ENCODE measurements at regions not wholly inside any gene's neighbourhood (a gene's known extent, or its start where the extent isn't known, plus 50 kb on each side); places are given as distances from the start of the nearest gene placed in this dataset.
"Not testable (repeated sequence)": the region's sequence is repeated elsewhere in the genome, so short reads cannot be mapped to it uniquely, and the experiment has no call there.

DNA sequence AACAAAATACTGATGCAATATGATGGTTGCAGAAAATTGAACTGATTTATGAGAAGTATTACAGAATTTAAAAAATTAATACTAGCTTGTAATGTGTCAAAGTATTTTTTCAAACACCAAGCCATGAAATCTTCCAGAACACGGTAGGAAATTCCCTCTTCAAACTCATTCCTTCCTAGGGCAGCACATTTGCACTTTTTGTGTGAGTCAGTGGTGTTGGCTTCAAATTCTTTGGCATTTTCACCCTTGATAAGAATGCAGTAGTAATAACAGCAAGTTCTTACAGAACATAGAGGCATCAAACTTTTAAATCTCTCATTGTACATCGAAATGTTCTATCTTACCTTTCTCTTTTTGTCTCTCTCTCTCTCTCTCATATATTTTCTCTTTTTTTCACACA lies 191.8 kb downstream of the CGGBP1 start:
- no peak for DNase-seq

DNA sequence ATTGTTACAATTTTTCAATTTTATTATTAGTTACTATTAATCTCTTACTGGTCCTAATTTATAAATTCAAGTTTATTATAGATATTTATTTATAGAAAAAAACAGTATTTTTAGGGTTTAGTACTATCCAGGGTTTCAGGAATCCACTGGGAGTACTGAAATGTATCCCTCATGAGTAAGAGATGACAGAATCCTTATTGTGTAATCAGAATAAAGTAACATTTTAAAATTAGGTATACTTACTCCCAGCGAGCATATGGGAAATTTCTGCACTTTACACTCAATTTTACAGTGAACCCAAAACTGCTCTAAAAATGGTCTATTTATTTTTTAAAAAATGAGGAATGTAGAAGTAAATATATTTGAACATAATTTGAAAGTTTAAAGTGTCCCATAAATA lies 202.7 kb downstream of the CGGBP1 start:
- DNase-seq = no peak

DNA sequence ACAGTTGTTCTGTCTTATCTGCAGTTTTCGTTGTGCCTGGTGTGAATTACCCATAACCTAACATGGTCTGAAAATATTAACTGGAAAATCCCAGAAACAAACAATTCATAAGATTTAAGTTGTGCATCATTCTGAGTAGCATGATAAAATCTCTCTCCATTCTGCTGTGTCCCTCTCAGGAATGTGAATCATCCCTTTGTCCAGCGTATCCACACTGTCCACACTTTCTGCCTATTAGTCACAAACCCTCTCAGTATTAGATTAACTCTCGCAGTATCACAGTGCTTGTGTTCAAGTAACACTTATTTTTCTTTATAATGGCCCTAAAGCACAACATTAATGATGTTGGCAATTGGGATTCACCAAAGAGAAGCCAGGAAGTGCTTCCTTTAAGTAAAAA lies 203.2 kb downstream of the CGGBP1 start:
- no peak for DNase-seq

DNA sequence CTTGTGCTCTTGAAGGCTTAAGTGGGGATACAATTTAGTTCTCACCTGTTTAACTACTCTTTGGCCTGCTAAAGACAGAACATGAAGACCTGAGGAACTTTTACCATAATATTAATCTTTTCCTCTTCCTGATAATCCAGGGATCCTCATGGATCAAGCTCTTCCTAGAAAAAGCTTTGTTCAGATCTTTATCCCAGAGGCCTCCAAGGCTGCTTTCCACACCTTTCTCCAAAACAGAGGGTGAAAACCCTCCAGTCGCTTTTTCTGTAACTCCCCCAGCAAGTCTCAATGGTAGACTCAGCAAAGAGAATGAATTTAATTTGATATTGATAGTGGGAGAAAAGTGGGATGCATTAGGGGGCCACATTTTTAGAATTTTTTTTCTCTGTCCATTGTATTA lies 203.6 kb downstream of the CGGBP1 start:
- no peak for DNase-seq

DNA sequence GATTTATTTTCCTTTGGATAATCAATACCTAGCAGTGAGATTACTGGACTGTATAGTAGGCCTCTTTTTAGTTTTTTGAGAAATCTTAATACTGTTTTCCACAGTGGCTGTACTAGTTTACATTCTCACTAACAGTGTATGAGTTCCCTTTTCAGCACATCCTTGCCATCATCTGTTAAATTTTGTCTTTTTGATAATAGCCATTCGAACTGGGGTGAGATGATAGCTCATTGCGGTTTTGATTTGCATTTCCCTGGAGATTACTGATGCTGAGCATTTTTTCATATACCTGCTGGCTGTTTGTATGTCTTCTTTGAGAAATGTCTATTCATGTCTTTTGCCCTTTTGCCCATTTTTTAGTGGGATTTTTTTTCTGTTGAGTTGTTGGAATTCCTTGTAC lies 210.8 kb downstream of the CGGBP1 start:
- DNase-seq = no peak

DNA sequence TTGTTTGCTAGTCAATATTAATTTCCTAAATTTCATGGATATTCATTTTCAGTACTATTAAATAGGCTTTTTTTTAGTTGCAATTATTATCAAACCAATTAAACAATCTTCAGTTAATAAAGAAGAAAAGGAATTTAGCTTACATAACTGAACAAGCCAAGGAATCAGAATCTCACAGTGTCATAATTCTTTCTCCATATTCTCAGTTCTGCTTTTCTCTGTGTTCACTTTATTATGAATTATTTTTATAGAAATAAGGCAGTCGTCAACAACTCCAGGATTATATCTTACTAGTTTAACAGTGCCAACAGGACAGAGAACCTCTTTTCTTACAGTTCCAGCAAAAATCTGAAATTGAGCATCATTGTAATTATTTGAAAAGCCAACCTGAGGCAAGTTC lies 221.7 kb downstream of the CGGBP1 start:
- no peak for DNase-seq

DNA sequence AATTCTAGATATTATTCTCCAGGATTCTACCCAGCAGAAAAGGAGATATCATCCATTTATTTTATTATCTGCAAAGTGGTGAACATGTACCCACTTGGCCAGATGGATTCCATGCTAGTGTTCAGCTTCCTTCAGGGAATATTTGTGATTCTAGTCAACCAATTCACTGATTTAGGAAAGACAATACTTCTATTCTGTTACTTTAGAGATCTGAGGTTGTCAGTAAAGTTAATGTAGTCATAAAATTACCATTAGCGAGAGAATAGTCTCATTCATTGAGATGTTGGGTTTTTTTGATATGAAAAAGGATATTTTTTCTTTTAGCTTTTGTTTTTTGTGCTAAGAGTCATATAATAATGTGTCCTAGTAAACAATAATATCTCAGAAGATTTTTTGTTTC lies 222.8 kb downstream of the CGGBP1 start:
- DNase-seq = no peak

DNA sequence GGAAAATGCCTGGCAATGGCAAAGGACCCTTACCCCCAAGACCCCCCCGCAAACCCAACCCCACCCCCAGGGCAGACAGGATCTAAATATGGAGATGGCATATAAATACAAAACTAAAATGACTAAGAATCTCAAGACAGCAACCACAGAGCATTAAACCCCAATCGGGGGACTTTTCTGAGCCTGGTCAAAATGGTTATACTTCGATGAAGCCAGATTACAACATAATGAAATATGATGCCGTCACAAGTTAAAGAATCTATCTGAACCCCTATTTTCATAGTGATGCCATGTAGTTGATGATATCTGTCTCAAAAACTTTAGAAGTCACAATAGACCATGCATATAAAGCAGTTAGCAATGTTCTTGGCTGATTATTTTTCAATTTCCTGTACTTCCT lies 223.6 kb downstream of the CGGBP1 start:
- no peak for DNase-seq

DNA sequence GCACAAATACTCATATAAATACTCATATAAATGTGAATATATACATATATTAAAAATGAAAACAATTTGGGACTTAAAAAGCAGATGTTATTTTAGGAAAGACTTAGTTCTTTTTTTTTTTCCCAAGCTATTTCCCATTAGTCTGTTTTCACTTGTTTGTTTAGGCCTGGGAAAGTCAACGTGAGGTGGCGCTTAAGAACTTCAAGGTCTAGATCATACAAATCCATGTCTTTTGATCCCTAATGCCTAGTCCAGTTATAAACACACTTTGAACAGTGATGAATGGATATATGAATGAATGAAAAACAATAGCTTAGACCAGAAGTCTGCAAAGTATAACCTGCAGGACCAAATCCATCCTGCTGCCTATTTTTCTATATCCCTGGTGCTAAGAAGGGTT lies 224.5 kb downstream of the CGGBP1 start:
- no peak for DNase-seq

DNA sequence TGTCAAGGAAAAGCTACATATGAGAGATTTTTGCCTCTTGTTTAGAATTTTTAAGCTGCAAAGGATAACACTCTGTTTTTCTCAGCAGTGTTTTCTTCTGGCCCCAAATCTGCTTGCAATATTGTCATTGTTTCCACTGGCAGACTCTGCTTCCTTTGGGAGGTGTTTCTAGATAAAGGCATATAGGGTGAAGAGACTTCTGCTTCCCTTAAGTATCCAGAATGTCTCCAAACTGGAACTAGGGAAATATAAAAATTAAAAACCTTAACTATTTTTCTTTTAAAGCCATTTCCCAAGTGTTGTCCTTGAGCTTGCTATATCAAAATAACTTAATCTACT lies 225.8 kb downstream of the CGGBP1 start:
- no peak for DNase-seq

DNA sequence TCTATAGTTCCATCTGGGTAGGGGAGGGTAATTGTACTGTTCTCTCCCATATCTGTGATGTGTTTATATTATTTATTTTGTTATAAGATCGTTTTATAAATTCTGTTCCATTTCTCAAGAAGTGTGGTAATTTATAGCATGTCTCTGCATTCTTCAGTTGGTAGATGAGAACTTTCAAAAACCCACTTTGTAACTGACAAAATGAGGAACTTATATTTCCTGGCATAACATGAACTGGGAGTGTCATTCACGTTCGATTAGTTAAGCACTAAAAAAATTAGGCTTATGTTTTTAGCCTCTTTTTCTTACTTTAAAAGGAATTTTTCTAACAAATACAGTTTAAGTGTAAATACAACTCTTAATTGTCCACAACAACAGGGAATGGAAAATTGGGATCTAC lies 230.8 kb downstream of the CGGBP1 start:
- no peak for DNase-seq

DNA sequence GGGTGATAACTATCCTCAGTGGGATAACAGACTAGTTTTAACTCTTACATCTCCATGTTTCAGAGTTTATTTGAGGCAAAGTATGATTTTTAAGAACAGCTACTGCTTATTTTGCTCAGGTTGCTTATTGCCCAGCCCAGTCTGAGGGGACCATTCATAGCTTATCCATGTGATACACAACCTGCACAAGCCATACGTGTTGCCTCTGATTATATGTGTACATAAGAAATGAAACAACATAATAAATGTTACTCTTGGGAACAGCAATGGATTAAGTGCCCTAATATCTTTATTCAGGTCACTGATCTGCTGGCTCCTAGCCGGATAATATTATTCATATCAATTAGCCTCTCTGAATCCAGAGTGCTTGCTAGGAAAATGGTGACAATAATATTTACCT lies 236.2 kb downstream of the CGGBP1 start:
- no peak for DNase-seq

DNA sequence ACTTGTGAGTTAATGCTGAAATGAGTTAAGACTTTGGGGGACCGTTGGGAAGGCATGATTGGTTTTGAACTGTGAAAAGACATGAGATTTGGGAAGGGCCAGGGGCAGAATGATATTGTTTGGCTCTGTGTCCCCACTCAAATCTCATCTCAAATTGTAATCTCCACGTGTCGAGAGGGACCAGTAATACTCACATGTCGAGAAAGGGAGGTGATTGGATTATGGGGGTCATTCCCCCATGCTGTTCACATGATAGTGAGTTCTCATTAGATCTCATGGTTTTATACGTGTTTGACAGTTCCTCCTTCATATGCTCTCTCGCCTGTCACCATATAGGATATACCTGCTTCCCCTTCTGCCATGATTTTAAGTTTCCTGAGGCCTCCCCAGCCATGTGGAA lies 245.3 kb downstream of the CGGBP1 start:
- not testable (repeated sequence) for DNase-seq

DNA sequence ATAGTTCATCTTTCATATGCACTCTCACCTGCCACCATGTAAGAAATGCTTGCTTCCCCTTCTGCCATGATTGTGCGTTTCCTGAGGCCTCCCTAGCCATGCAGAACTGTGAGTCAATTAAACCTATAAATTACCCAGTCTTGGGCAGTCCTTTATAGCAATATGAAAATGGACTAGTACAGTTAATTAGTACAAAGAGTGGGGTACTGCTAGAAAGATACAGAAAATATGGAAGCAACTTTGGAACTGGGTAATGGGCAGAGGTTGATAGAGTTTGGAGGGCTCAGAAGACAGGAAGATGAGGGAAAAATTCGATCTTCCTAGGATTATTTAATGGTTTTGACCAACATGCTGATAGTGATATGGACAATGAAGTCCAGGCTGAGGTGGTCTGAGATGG lies 246.9 kb downstream of the CGGBP1 start:
- no peak for DNase-seq

DNA sequence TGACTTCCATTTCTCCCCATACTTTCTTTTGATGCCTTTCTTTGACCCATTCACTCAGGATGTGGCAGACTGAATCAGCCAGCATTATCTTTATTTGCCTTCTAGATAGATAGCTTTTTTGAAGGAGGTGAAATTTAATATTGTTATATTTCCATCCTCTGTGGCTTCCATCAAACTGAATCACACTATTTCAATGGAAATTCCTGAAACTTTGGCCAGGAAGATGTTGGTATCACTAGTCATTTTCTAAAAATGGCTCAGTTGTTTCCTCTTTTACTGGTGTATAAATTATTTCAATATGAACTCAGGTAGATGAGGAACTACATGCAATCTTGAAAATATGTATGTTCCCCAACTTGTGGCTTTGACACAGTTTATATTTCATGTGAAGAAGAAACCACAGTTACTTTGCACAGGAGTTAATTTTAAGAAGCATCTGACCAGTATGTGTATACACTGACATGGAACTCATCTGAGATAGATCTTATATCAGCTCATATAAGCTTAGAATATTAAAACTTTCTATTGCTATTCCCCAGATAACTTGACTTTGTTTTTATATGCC lies 248.3 kb downstream of the CGGBP1 start:
- no peak for DNase-seq

DNA sequence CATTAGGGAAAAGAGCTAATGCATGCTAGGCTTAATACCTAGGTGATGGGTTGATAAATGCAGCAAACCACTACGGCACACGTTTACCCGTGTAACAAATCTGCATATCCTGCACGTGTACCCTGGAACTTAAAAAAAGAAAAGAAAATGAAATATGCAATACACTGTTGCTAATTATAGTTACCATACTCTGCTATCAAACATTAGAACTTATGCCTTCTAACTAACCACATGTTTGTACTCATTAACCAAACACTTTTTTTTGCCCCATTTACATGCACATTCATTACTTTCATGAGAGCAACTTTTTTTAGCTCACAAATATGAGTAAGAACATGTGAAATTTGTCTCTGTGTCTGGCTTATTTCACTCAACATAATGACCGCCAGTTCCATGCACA lies 253.1 kb downstream of the CGGBP1 start:
- no peak for DNase-seq

DNA sequence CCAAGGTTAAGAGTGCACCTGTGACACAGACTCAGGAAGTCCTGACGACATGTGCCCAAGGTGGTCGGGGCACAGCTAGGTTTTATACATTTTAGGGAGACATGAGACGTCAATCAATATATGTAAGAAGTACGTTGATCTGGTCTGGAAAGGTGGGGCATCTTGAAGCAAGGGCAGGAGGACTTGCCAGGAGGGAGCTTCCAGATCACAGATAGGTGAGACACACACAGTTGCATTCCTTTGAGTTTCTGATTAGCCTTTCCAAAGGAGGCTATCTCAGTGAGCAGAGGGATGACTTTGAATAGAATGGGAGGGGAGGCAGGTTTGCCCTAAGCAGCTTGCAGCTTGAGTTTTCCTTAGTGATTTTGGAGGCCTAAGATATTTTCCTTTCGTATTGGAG lies 257.4 kb downstream of the CGGBP1 start:
- no peak for DNase-seq

DNA sequence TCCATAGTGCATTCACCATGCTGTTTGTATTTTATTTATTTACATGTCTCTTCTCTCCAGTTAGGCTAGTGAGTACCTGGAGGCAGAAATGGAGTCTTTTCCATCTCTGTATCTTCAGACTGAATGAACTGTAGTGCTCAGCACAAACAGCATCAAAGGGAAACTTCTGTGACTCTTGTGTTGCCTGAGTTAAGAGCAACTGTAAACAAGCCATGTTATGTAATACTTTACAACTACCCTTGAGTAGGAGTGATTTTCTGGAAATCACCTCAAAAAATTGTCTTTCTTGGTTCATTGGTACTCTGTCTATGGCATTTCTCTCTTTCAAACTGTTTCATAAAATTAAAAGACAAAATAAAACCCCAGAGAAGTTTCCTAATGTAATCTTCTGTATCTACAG lies 258.3 kb downstream of the CGGBP1 start:
- DNase-seq = no peak

DNA sequence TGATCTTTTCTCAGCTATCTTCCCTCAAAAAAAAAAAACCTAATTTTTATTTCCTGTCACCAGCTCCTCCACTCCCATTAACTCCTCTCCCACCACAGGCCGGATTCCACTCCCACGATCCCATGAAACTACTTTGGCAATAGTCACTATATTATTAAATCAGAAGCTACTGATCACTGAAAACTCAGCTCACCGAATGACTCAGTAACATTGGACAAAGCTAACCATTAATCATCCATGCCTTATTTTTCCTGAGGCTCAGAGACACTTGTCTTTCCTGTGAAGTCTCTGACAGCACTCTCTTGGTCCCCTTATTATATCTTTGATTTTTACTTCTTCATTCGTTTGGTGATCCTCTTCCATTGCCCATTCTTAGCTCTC lies 260.2 kb downstream of the CGGBP1 start:
- no peak for DNase-seq

DNA sequence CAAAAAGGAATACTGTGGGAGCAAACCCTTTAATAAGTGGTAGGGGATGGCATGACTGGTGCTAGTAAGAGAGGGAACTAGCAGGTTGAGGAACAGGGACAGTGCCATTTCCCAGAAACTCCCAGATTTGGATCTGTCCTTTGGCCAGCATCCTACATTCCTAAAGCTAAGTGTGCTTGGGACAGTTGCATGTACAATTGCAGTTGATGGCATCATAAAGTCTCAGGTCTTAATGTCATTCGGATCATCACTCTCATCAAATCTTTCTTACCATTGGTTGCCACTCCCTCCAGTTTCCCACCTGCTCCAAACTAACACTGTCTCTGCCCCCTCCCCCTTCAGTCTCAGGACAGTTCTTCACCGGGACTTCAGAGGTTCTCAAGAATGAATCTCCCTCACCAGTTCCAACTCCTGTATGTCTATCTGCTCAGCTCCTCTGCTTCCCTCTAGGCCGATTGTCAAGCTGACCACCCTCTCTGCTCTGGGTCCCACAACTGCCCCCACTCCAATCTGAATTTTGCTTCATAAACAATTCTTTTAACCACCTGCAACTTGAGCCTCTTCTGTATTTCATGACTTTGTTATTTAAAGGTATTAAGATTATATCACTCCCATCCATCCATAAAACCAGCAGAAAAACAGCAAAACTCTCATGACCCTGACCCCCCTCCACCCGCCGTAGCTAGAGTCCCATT lies 260.8 kb downstream of the CGGBP1 start:
- DNase-seq = no peak

DNA sequence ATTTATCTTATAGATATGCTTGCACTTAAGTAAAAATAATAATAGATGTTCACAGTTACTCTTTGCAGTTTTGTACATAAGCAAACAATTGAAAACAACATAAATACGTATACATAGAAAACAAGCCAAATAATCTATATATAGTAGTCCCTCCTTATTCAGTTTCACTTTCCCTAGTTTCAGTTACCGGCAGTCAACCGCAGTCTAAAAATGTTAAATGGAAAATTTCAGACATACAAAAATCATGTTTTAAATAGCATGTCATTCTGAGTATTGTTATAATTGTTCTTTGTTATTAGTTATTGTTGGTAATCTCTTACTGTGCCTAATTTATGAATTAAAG lies 262.0 kb downstream of the CGGBP1 start:
- DNase-seq = no peak

DNA sequence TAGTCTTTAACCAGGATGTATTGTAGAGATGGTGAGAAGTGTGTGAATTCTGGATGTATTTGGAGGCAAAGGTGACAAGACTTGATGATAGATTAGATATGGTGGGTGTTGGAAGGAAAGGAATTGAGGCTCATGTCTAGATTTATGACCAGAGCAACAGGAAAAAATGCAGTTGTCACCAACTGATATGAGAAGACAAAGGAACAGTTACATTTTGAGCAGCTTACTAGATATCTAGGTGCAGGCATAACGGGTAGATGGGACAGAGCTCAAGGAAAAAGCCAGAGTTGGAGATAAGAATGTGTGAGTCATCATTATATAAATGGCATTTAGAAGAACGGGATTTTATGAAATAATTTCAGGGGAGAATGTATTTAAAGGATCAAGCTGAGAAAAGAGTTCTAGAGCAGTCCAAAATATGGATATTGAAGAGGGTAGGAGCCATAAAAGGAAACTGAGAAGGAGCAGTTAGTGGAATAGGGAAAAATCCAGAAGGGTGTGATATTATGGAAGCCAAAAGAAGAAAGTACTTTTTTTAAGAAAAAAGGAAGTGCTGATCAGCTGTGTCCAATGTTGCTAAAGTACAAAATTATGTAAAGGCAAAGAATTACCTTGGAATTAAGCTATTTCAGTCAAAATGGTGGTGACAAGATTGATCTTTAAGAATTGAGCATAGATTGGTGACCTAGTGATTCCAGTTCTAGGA lies 262.5 kb downstream of the CGGBP1 start:
- no peak for DNase-seq

DNA sequence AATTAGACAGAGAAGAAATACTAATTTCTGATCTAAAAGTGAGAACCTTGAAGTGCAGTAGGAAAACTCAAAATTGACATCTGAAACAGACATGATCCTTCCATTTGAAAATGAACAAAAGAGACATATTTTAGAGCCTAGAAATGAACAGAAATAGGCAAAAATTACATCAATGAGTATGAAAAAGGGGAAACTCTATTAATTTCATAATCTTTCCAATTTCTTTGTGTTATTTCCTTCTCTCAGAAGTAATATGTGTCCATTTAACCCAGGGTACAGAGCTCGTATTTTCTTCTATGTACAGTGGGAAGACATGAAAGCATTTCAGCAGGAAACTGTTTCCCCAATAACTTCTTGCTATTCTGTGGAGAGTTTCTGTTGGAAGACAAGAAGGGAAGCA lies 263.1 kb downstream of the CGGBP1 start:
- DNase-seq = no peak

DNA sequence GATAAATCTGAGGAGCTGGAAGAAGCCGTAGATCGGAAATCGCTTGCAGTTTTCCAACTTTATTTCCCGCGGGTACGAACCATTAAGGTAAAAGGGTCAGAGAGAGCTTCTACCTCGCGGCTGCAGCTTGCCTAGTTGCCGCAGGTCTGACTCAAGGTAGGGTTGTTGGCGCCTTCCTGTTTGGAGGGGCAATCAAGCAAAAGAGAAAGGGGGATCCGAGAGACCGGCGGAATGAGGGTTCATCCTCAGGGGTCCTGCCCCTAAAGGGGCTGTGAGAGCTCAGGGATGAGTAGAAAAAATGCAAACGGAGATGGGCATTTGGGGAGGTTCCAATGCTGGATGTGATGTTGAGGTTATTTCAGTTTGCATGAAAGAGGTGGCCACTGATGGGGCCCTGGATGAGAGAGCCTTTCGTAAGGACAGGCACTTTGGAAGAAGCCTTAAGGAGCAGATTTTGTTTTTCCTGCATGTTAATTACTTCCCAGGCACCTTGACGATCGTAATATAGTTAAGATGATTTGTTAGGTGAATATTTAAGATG lies 265.4 kb downstream of the CGGBP1 start:
- no peak for DNase-seq
